ENCODE measurements at regions not wholly inside any gene's neighbourhood (a gene's known extent, or its start where the extent isn't known, plus 50 kb on each side); places are given as distances from the start of the nearest gene placed in this dataset.

DNA sequence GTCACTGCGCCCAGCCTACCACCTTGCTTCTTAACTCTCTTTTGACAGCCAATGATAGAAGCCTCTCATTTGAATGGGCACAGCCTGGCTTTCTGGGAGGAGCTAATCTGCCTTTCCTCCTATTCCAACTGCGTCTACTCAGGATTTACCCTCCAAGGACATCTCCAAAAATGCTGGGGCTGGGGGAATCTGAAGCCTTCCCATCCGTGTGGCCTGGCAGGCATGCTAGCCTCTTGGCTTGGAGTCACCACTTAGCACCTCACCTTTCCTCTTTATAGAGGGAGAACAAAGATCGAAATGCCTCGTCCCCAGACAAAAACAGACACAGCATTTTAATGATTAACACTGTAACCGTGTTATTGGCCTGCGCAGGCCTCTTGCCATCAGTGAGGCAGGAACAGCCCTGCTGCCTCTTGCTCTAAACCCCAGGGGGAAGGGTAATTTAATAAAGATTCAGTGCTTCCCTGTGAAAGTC, 108.2 kb upstream of the KLF4 start:
- Histone ChIP-seq H3K4me3 (ENCODE audit: control insufficient read depth in 1 of 7, extremely low read depth in 1 of 7, insufficient read depth in 4 of 7, low read depth in 2 of 7, low read length in 6 of 7) (no peak overlapping the region), H3K4me1 (ENCODE audit: control extremely low read depth in 1 of 4, control insufficient read depth in 4 of 4, insufficient read depth in 4 of 4, low read length in 3 of 4) (peaks cover 0 to 4% (median 0%) of the 10 kb centered on the region in 4 experiments), H3K9me3 (ENCODE audit: control extremely low read depth in 1 of 5, control insufficient read depth in 4 of 5, insufficient read depth in 2 of 5, low read depth in 1 of 5, low read length in 4 of 5) (no peaks in the 10 kb centered on the region), H3K27ac (ENCODE audit: insufficient read depth in 1 of 2, low read depth in 1 of 2, low read length in 2 of 2, poor library complexity in 1 of 2, severe bottlenecking in 2 of 2) (no peak overlapping the region), H3K27me3 (replicated peaks in 2 of 5; ENCODE audit: control insufficient read depth in 4 of 5, insufficient read depth in 5 of 5, low read length in 4 of 5) (peaks cover 0 to 4% (median 0%) of the 10 kb centered on the region in 5 experiments), H3K36me3 (ENCODE audit: control insufficient read depth in 4 of 4, insufficient read depth in 4 of 4, low read length in 3 of 4) (no peaks in the 10 kb centered on the region)
- no peak for DNase-seq
- CTCF ChIA-PET: no interaction called here
- WGBS (ENCODE audit: insufficient coverage): 100% methylated on average over 1 of the region's 7 CpGs
- POLR2A ChIA-PET: no interaction called here

DNA sequence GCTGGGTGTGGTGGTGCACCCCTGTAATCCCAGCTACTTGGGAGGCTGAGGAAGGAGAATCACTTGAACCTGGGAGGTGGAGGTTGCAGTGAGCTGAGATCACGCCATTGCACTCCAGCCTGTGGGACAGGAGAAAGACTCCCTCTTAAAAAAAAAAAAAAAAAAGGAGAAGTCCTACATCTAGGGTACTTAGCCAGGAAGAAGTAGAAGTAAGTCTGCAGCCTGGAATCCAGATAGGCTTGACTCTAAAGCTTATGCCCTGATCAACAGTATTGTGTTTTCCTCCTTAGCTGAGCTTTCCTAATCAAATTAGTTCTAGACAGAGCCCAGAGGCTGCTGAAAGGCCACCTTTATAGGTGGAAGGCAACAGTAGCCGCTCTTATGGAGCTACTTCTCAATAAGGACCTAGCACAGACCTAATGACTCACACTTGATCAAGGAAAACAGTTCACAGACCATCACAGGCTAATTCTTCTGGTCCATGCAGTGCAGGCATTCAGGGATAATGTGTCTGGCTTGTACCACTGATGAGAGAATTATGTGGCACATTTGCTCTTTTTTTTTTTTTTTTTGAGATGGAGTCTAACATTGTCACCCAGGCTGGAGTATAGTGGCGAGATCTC, 105.5 kb upstream of the KLF4 start:
- 95% methylated on average over 2 of the region's 3 CpGs for WGBS (ENCODE audit: insufficient coverage)

GRCh38 chr9:107593224-107593870, 103.8 kb upstream of the KLF4 start:
- ChIA-PET CTCF (no interaction called here), POLR2A (no interaction called here)
- 70% methylated on average over 2 of the region's 3 CpGs for WGBS (ENCODE audit: insufficient coverage)
- peaks cover 0 to 4% (median 0%) of the 10 kb centered on the region in 5 experiments for H3K27me3 ChIP-seq (replicated peaks in 2 of 5; ENCODE audit: control insufficient read depth in 4 of 5, insufficient read depth in 5 of 5, low read length in 4 of 5)
- no peaks in the 10 kb centered on the region for H3K36me3 ChIP-seq (ENCODE audit: control insufficient read depth in 4 of 4, insufficient read depth in 4 of 4, low read length in 3 of 4)
- H3K4me1 ChIP-seq (ENCODE audit: control extremely low read depth in 1 of 4, control insufficient read depth in 4 of 4, insufficient read depth in 4 of 4, low read length in 3 of 4): peaks cover 0 to 4% (median 0%) of the 10 kb centered on the region in 4 experiments
- H3K27ac ChIP-seq (ENCODE audit: insufficient read depth in 1 of 2, low read depth in 1 of 2, low read length in 2 of 2, poor library complexity in 1 of 2, severe bottlenecking in 2 of 2): no peak overlapping the region
- DNase-seq: no peak
- no peak overlapping the region for H3K4me3 ChIP-seq (ENCODE audit: control insufficient read depth in 1 of 7, extremely low read depth in 1 of 7, insufficient read depth in 4 of 7, low read depth in 2 of 7, low read length in 6 of 7)
- no peaks in the 10 kb centered on the region for H3K9me3 ChIP-seq (ENCODE audit: control extremely low read depth in 1 of 5, control insufficient read depth in 4 of 5, insufficient read depth in 2 of 5, low read depth in 1 of 5, low read length in 4 of 5)

More for the DNA sequence above, 105.5 kb upstream of the KLF4 start:
- H3K9me3 ChIP-seq (ENCODE audit: control extremely low read depth in 1 of 5, control insufficient read depth in 4 of 5, insufficient read depth in 2 of 5, low read depth in 1 of 5, low read length in 4 of 5): no peaks in the 10 kb centered on the region
- ChIA-PET POLR2A (no interaction called here), CTCF (interaction anchor here (0.6 kb wide), 1 partner anchor 55 kb away, joined by 3 read pairs; no protein-coding TSS in a partner anchor)
- peak in 1 of 3 donors; percentile 15 for DNase-seq
- H3K27me3 ChIP-seq (replicated peaks in 2 of 5; ENCODE audit: control insufficient read depth in 4 of 5, insufficient read depth in 5 of 5, low read length in 4 of 5): peaks cover 0 to 4% (median 0%) of the 10 kb centered on the region in 5 experiments
- H3K27ac ChIP-seq (ENCODE audit: insufficient read depth in 1 of 2, low read depth in 1 of 2, low read length in 2 of 2, poor library complexity in 1 of 2, severe bottlenecking in 2 of 2): no peak overlapping the region
- no peak overlapping the region for H3K4me3 ChIP-seq (ENCODE audit: control insufficient read depth in 1 of 7, extremely low read depth in 1 of 7, insufficient read depth in 4 of 7, low read depth in 2 of 7, low read length in 6 of 7)
- peaks cover 0 to 4% (median 0%) of the 10 kb centered on the region in 4 experiments for H3K4me1 ChIP-seq (ENCODE audit: control extremely low read depth in 1 of 4, control insufficient read depth in 4 of 4, insufficient read depth in 4 of 4, low read length in 3 of 4)
- no peaks in the 10 kb centered on the region for H3K36me3 ChIP-seq (ENCODE audit: control insufficient read depth in 4 of 4, insufficient read depth in 4 of 4, low read length in 3 of 4)

GRCh38 chr9:107592424-107592823, 102.9 kb upstream of the KLF4 start:
- Histone ChIP-seq H3K27ac (ENCODE audit: insufficient read depth in 1 of 2, low read depth in 1 of 2, low read length in 2 of 2, poor library complexity in 1 of 2, severe bottlenecking in 2 of 2) (no peak overlapping the region), H3K4me3 (ENCODE audit: control insufficient read depth in 1 of 7, extremely low read depth in 1 of 7, insufficient read depth in 4 of 7, low read depth in 2 of 7, low read length in 6 of 7) (no peak overlapping the region), H3K4me1 (ENCODE audit: control extremely low read depth in 1 of 4, control insufficient read depth in 4 of 4, insufficient read depth in 4 of 4, low read length in 3 of 4) (peaks cover 0 to 7% (median 5%) of the 10 kb centered on the region in 4 experiments), H3K9me3 (ENCODE audit: control extremely low read depth in 1 of 5, control insufficient read depth in 4 of 5, insufficient read depth in 2 of 5, low read depth in 1 of 5, low read length in 4 of 5) (no peaks in the 10 kb centered on the region), H3K27me3 (replicated peaks in 2 of 5; ENCODE audit: control insufficient read depth in 4 of 5, insufficient read depth in 5 of 5, low read length in 4 of 5) (peaks cover 0 to 4% (median 0%) of the 10 kb centered on the region in 5 experiments), H3K36me3 (ENCODE audit: control insufficient read depth in 4 of 4, insufficient read depth in 4 of 4, low read length in 3 of 4) (no peaks in the 10 kb centered on the region)
- DNase-seq: no peak
- CTCF ChIA-PET: no interaction called here
- 100% methylated on average over 3 of the region's 7 CpGs for WGBS (ENCODE audit: insufficient coverage)
- POLR2A ChIA-PET: no interaction called here

- no peaks in the 10 kb centered on the region for H3K9me3 ChIP-seq (ENCODE audit: control extremely low read depth in 1 of 5, control insufficient read depth in 4 of 5, insufficient read depth in 2 of 5, low read depth in 1 of 5, low read length in 4 of 5)
- ChIA-PET CTCF (no interaction called here), POLR2A (no interaction called here)
- DNase-seq: no peak
- peaks cover 0 to 4% (median 0%) of the 10 kb centered on the region in 5 experiments for H3K27me3 ChIP-seq (replicated peaks in 2 of 5; ENCODE audit: control insufficient read depth in 4 of 5, insufficient read depth in 5 of 5, low read length in 4 of 5)
- peaks cover 0 to 12% (median 9%) of the 10 kb centered on the region in 4 experiments for H3K4me1 ChIP-seq (ENCODE audit: control extremely low read depth in 1 of 4, control insufficient read depth in 4 of 4, insufficient read depth in 4 of 4, low read length in 3 of 4)
- no peak overlapping the region for H3K4me3 ChIP-seq (ENCODE audit: control insufficient read depth in 1 of 7, extremely low read depth in 1 of 7, insufficient read depth in 4 of 7, low read depth in 2 of 7, low read length in 6 of 7)
- H3K27ac ChIP-seq (ENCODE audit: insufficient read depth in 1 of 2, low read depth in 1 of 2, low read length in 2 of 2, poor library complexity in 1 of 2, severe bottlenecking in 2 of 2): no peak overlapping the region
- WGBS (ENCODE audit: insufficient coverage): 100% methylated on average over 1 of the region's 3 CpGs
- H3K36me3 ChIP-seq (ENCODE audit: control insufficient read depth in 4 of 4, insufficient read depth in 4 of 4, low read length in 3 of 4): no peaks in the 10 kb centered on the region
Observed at GRCh38 chr9:107591781-107592180, 102.2 kb upstream of the KLF4 start.

DNA sequence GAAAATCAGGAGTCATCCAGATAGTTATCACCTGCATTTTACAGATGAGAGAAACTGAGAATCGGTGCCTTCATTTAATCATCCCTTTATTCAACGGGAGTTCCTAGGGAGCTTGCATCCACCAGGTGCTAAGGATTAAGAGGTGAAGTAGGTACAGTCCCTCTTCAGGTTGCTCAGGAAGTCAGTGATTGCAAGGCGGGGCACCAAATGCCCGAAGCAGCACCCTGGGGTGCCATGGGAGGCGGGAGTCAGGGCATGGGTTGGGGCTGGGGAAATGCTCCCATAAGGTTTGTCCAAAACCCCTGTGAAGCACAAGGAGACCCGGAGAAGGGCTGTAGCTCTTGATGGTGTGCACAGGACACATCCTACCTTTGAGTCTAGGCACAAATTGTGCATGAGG, 98.8 kb upstream of the KLF4 start:
- no peak overlapping the region for H3K4me3 ChIP-seq (ENCODE audit: control insufficient read depth in 1 of 7, extremely low read depth in 1 of 7, insufficient read depth in 4 of 7, low read depth in 2 of 7, low read length in 6 of 7)
- 100% methylated on average over 6 of the region's 6 CpGs for WGBS (ENCODE audit: insufficient coverage)
- CTCF ChIA-PET: no interaction called here
- POLR2A ChIA-PET: no interaction called here
- no peaks in the 10 kb centered on the region for H3K36me3 ChIP-seq (ENCODE audit: control insufficient read depth in 4 of 4, insufficient read depth in 4 of 4, low read length in 3 of 4)
- no peaks in the 10 kb centered on the region for H3K9me3 ChIP-seq (ENCODE audit: control extremely low read depth in 1 of 5, control insufficient read depth in 4 of 5, insufficient read depth in 2 of 5, low read depth in 1 of 5, low read length in 4 of 5)
- no peak for DNase-seq
- H3K27me3 ChIP-seq (replicated peaks in 2 of 5; ENCODE audit: control insufficient read depth in 4 of 5, insufficient read depth in 5 of 5, low read length in 4 of 5): no peaks in the 10 kb centered on the region
- H3K4me1 ChIP-seq (ENCODE audit: control extremely low read depth in 1 of 4, control insufficient read depth in 4 of 4, insufficient read depth in 4 of 4, low read length in 3 of 4): peaks cover 0 to 10% (median 8%) of the 10 kb centered on the region in 4 experiments
- no peak overlapping the region for H3K27ac ChIP-seq (ENCODE audit: insufficient read depth in 1 of 2, low read depth in 1 of 2, low read length in 2 of 2, poor library complexity in 1 of 2, severe bottlenecking in 2 of 2)

DNA sequence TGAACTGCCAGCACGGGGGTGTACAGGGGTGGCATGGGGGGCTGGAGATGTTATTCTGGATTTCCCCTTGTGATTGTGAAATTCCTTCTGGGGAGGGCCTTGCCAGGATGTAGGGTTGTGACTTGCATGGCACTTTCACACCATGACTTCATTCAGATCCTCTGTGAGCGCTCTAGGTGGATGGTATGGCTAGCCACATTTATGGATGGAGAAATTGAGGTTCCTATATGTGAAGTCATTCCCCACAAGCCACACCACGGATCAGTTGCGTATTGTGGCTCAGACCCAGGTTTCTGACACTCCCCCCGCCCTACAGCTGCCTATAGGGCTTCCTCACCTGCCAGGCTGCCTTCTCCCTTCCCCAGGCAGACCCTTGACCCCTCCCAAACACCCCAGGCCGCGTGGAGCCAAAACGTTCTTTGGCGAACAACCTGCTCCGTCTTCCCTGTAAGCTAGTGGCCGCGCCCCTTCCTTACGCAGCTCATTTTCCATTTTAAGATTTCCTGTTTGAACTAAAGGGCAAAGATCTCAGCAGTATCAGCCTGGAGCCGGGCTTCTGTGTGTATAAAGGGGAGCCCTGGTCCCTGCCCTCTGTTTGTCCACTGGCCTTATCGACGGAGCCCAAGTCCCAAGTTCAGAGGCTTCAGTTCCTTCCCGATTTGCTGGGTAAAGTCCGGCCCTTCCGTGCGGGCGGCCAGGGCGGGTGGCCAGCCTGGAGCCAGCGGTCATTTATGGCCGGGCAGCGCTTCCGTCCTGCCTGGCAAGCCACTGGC, 97.8 kb upstream of the KLF4 start:
- peaks cover 0 to 10% (median 8%) of the 10 kb centered on the region in 4 experiments for H3K4me1 ChIP-seq (ENCODE audit: control extremely low read depth in 1 of 4, control insufficient read depth in 4 of 4, insufficient read depth in 4 of 4, low read length in 3 of 4)
- no peaks in the 10 kb centered on the region for H3K27me3 ChIP-seq (replicated peaks in 2 of 5; ENCODE audit: control insufficient read depth in 4 of 5, insufficient read depth in 5 of 5, low read length in 4 of 5)
- H3K4me3 ChIP-seq (ENCODE audit: control insufficient read depth in 1 of 7, extremely low read depth in 1 of 7, insufficient read depth in 4 of 7, low read depth in 2 of 7, low read length in 6 of 7): peak overlapping the region in 5 of 7 experiments; percentile 35 to 73 (median 59)
- 25% methylated on average over 20 of the region's 26 CpGs for WGBS (ENCODE audit: insufficient coverage)
- H3K9me3 ChIP-seq (ENCODE audit: control extremely low read depth in 1 of 5, control insufficient read depth in 4 of 5, insufficient read depth in 2 of 5, low read depth in 1 of 5, low read length in 4 of 5): no peaks in the 10 kb centered on the region
- ChIA-PET CTCF (no interaction called here), POLR2A (no interaction called here)
- H3K36me3 ChIP-seq (ENCODE audit: control insufficient read depth in 4 of 4, insufficient read depth in 4 of 4, low read length in 3 of 4): no peaks in the 10 kb centered on the region
- H3K27ac ChIP-seq (ENCODE audit: insufficient read depth in 1 of 2, low read depth in 1 of 2, low read length in 2 of 2, poor library complexity in 1 of 2, severe bottlenecking in 2 of 2): no peak overlapping the region
- DNase-seq: peak in 2 of 3 donors; percentile 61 to 64

All from common myeloid progenitor, CD34-positive (primary cell).